Liver (tissue), 8 donors: ENCODE measurements at regions not wholly inside any gene's neighbourhood (a gene's known extent, or its start where the extent isn't known, plus 50 kb on each side); places are given as distances from the start of the nearest gene placed in this dataset.

Source experiments
- DNase-seq: peaks from one replicate; pipeline ENCODE4 v3.0.0-alpha.2; 2017; ENCODE audit warnings: low spot score
- H3K27ac ChIP-seq, 2 donors: one replicate each; pipeline ENCODE4 v1.7.0; 2013; ENCODE audit warnings: inconsistent platforms in 2 of 2, low read length in 2 of 2, control low read depth in 1 of 2, low read depth in 1 of 2, mild to moderate bottlenecking in 1 of 2
- H3K27me3 ChIP-seq, 4 donors: one replicate each; pipeline versions ENCODE4 v1.6.1 to v1.7.0; 2013; ENCODE audit warnings: low read length in 3 of 4, inconsistent platforms in 1 of 4, mild to moderate bottlenecking in 1 of 4, moderate library complexity in 1 of 4; ENCODE audit not compliant: control insufficient read depth in 4 of 4, insufficient read depth in 4 of 4
- H3K36me3 ChIP-seq, 4 donors: one replicate each; pipeline versions ENCODE4 v1.6.1 to v1.7.0; 2013; ENCODE audit warnings: low read length in 3 of 4, mild to moderate bottlenecking in 3 of 4, low read depth in 1 of 4, moderate library complexity in 1 of 4; ENCODE audit not compliant: control insufficient read depth in 4 of 4, insufficient read depth in 3 of 4
- H3K4me1 ChIP-seq, 4 donors: one replicate each; pipeline versions ENCODE4 v1.6.1 to v1.7.0; 2013; ENCODE audit warnings: low read length in 3 of 4, mild to moderate bottlenecking in 3 of 4, moderate library complexity in 1 of 4; ENCODE audit not compliant: control insufficient read depth in 4 of 4, insufficient read depth in 4 of 4
- H3K4me3 ChIP-seq, 3 donors: one replicate each; pipeline versions ENCODE4 v1.6.1 to v1.7.0; 2013; ENCODE audit warnings: low read length in 3 of 3, control low read depth in 1 of 3, low read depth in 1 of 3, mild to moderate bottlenecking in 1 of 3
- H3K9ac ChIP-seq, 2 donors: one replicate each; pipeline ENCODE4 v1.7.0; 2013; ENCODE audit warnings: low read length in 2 of 2, mild to moderate bottlenecking in 2 of 2, moderate library complexity in 2 of 2, control low read depth in 1 of 2, low read depth in 1 of 2
- H3K9me3 ChIP-seq, 4 donors: one replicate each; pipeline versions ENCODE4 v1.6.1 to v1.7.0; 2013; ENCODE audit warnings: low read length in 3 of 4; ENCODE audit not compliant: control insufficient read depth in 4 of 4
- EGR1 ChIP-seq, 2 donors: IDR thresholded peaks; 2 replicates each; pipeline ENCODE4 v1.6.1; 2016 to 2018; ENCODE audit warnings: antibody characterized with exemption in 2 of 2, low read depth in 2 of 2
- FOXA1 ChIP-seq: IDR thresholded peaks from 2 replicates; pipeline ENCODE4 v1.6.1; 2016; ENCODE audit warnings: antibody characterized with exemption
- FOXA2 ChIP-seq: IDR thresholded peaks from 2 replicates; pipeline ENCODE4 v1.6.1; 2016; ENCODE audit warnings: antibody characterized with exemption
- GABPA ChIP-seq, 2 donors: IDR thresholded peaks in 1 of 2; conservative IDR thresholded peaks in 1 of 2; 2 replicates each; pipeline ENCODE4 v1.6.1; 2016; ENCODE audit warnings: antibody characterized with exemption in 2 of 2, mild to moderate bottlenecking in 1 of 2, moderate library complexity in 1 of 2
- HNF4A ChIP-seq, 2 donors: conservative IDR thresholded peaks; 2 replicates each; pipeline ENCODE4 v1.6.1; 2016; ENCODE audit warnings: antibody characterized with exemption in 2 of 2, mild to moderate bottlenecking in 2 of 2
- HNF4G ChIP-seq: IDR thresholded peaks from 2 replicates; pipeline ENCODE4 v1.6.1; 2016; ENCODE audit warnings: antibody characterized with exemption
- JUND ChIP-seq, 2 donors: IDR thresholded peaks; 2 replicates each; pipeline ENCODE4 v1.6.1; 2016; ENCODE audit warnings: antibody characterized with exemption in 2 of 2
- NR2F2 ChIP-seq: IDR thresholded peaks from 2 replicates; pipeline ENCODE4 v1.6.1; 2016; ENCODE audit warnings: antibody characterized with exemption
- RXRA ChIP-seq, 2 donors: IDR thresholded peaks; 2 replicates each; pipeline ENCODE4 v1.6.1; 2017 to 2018; ENCODE audit warnings: antibody characterized with exemption in 2 of 2, mild to moderate bottlenecking in 1 of 2
- SP1 ChIP-seq: IDR thresholded peaks from 2 replicates; pipeline ENCODE4 v1.6.1; 2018; ENCODE audit warnings: antibody characterized with exemption, mild to moderate bottlenecking
- TAF1 ChIP-seq: conservative IDR thresholded peaks from 2 replicates; pipeline ENCODE4 v1.6.1; 2016; ENCODE audit warnings: antibody characterized with exemption, mild to moderate bottlenecking
- WGBS: extraction: QIAGEN DNeasy Blood & Tissue Kit; methylation state at CpG from one replicate; pipeline ENCODE4 v1.1.7; 2013; 5-methylcytosine and 5-hydroxymethylcytosine counted together
- TF ChIP-seq, protein P1 (sequence below): IDR thresholded peaks from 2 replicates; pipeline ENCODE4 v1.6.1; 2016; ENCODE audit warnings: antibody characterized with exemption
- TF ChIP-seq, protein P2 (sequence below): fragments of 150-350 bp; IDR thresholded peaks from 2 replicates; pipeline ENCODE4 v1.5.1; 2017; ENCODE audit warnings: improper control_type of control experiment, low read depth, low read length; ENCODE audit not compliant: missing input control
- TF ChIP-seq, protein P3 (sequence below): IDR thresholded peaks from 2 replicates; pipeline ENCODE4 v1.6.1; 2016; ENCODE audit warnings: antibody characterized with exemption
- TF ChIP-seq, protein P4 (sequence below): IDR thresholded peaks from 2 replicates; pipeline ENCODE4 v1.6.1; 2016; ENCODE audit warnings: antibody characterized with exemption, mild to moderate bottlenecking
- TF ChIP-seq, protein P5 (sequence below): IDR thresholded peaks from 2 replicates; pipeline ENCODE4 v1.6.1; 2016; ENCODE audit warnings: antibody characterized with exemption
- donor health status: healthy.
- donor health status: healthy.
- donor health status: healthy.
- donor health status: healthy.
- donor health status: healthy.

DNA sequence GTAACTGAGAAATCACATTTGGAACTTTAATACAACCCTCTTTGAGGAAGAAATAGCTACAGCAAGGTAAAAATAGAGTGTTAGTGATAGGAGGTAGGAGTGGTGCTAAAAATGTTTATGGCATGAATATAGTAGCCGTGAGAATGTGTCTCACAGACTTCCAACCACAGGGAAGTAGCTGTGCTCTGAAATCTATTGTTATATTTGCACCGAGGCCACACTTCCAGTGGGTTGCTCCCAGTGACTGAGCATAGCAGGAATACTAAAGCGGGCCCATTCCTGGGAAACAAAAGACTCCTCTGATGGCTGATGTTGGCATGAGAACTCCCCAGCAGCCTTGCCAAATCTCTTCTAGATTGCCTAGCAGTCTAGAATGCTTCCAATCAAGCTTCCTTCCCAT, 174.1 kb upstream of the PLXNC1 start:
- Histone ChIP-seq H3K4me1 (peaks cover 0 to 3% (median 1%) of the 10 kb centered on the region in 4 donors), H3K36me3 (no peaks in the 10 kb centered on the region), H3K4me3 (no peak overlapping the region), H3K9me3 (no peaks in the 10 kb centered on the region), H3K9ac (no peak overlapping the region), H3K27ac (no peak overlapping the region), H3K27me3 (no peaks in the 10 kb centered on the region)
- 92% methylated on average over 3 of the region's 3 CpGs for WGBS
- no peak for TF ChIP-seq TAF1
- TF ChIP-seq JUND (IDR thresholded peaks at IDR 0.05): no peak
- TF ChIP-seq HNF4A (conservative IDR thresholded peaks at IDR 0.05): no peak
- TF ChIP-seq, protein P1, sequence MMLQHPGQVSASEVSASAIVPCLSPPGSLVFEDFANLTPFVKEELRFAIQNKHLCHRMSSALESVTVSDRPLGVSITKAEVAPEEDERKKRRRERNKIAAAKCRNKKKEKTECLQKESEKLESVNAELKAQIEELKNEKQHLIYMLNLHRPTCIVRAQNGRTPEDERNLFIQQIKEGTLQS: no peak
- TF ChIP-seq FOXA2: no peak
- TF ChIP-seq NR2F2: no peak
- TF ChIP-seq, protein P2, sequence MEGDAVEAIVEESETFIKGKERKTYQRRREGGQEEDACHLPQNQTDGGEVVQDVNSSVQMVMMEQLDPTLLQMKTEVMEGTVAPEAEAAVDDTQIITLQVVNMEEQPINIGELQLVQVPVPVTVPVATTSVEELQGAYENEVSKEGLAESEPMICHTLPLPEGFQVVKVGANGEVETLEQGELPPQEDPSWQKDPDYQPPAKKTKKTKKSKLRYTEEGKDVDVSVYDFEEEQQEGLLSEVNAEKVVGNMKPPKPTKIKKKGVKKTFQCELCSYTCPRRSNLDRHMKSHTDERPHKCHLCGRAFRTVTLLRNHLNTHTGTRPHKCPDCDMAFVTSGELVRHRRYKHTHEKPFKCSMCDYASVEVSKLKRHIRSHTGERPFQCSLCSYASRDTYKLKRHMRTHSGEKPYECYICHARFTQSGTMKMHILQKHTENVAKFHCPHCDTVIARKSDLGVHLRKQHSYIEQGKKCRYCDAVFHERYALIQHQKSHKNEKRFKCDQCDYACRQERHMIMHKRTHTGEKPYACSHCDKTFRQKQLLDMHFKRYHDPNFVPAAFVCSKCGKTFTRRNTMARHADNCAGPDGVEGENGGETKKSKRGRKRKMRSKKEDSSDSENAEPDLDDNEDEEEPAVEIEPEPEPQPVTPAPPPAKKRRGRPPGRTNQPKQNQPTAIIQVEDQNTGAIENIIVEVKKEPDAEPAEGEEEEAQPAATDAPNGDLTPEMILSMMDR: no peak
- TF ChIP-seq, protein P3, sequence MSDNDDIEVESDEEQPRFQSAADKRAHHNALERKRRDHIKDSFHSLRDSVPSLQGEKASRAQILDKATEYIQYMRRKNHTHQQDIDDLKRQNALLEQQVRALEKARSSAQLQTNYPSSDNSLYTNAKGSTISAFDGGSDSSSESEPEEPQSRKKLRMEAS: no peak
- no peak for TF ChIP-seq HNF4G
- TF ChIP-seq, protein P4, sequence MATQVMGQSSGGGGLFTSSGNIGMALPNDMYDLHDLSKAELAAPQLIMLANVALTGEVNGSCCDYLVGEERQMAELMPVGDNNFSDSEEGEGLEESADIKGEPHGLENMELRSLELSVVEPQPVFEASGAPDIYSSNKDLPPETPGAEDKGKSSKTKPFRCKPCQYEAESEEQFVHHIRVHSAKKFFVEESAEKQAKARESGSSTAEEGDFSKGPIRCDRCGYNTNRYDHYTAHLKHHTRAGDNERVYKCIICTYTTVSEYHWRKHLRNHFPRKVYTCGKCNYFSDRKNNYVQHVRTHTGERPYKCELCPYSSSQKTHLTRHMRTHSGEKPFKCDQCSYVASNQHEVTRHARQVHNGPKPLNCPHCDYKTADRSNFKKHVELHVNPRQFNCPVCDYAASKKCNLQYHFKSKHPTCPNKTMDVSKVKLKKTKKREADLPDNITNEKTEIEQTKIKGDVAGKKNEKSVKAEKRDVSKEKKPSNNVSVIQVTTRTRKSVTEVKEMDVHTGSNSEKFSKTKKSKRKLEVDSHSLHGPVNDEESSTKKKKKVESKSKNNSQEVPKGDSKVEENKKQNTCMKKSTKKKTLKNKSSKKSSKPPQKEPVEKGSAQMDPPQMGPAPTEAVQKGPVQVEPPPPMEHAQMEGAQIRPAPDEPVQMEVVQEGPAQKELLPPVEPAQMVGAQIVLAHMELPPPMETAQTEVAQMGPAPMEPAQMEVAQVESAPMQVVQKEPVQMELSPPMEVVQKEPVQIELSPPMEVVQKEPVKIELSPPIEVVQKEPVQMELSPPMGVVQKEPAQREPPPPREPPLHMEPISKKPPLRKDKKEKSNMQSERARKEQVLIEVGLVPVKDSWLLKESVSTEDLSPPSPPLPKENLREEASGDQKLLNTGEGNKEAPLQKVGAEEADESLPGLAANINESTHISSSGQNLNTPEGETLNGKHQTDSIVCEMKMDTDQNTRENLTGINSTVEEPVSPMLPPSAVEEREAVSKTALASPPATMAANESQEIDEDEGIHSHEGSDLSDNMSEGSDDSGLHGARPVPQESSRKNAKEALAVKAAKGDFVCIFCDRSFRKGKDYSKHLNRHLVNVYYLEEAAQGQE: no peak
- no peak for TF ChIP-seq EGR1 (IDR thresholded peaks at IDR 0.05; ENCODE audit: low read depth in 2 of 2)
- no peak for TF ChIP-seq SP1
- TF ChIP-seq, protein P5, sequence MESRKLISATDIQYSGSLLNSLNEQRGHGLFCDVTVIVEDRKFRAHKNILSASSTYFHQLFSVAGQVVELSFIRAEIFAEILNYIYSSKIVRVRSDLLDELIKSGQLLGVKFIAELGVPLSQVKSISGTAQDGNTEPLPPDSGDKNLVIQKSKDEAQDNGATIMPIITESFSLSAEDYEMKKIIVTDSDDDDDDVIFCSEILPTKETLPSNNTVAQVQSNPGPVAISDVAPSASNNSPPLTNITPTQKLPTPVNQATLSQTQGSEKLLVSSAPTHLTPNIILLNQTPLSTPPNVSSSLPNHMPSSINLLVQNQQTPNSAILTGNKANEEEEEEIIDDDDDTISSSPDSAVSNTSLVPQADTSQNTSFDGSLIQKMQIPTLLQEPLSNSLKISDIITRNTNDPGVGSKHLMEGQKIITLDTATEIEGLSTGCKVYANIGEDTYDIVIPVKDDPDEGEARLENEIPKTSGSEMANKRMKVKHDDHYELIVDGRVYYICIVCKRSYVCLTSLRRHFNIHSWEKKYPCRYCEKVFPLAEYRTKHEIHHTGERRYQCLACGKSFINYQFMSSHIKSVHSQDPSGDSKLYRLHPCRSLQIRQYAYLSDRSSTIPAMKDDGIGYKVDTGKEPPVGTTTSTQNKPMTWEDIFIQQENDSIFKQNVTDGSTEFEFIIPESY: no peak
- TF ChIP-seq RXRA (IDR thresholded peaks at IDR 0.05): no peak
- no peak for TF ChIP-seq GABPA (IDR thresholded peaks at IDR 0.05 in 1 of 2, conservative IDR thresholded peaks at IDR 0.05 in 1 of 2)
- TF ChIP-seq FOXA1: no peak
- DNase-seq: no peak

DNA sequence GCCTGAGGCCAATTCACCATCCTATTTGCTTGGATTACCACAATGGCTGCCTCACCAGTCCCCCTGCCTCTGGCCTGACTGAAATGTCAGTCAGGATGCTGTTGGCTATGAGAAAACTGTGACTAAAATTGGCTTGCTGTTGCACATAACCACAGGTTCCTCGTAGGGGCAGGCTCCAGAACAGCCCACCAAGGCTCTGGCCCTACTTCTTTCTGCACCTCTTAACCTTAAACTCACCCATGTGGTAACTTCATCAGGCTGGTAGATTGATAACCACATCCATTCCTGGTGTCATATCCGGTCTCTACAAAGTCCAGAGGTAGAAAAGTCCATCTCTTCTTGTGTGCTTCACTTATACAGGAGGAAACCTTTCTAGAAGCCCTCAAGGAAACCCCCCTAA, 172.4 kb upstream of the PLXNC1 start:
- Histone ChIP-seq H3K36me3 (no peaks in the 10 kb centered on the region), H3K9me3 (no peaks in the 10 kb centered on the region), H3K27me3 (no peaks in the 10 kb centered on the region), H3K4me1 (peaks cover 0 to 3% (median 1%) of the 10 kb centered on the region in 4 donors), H3K9ac (no peak overlapping the region), H3K27ac (no peak overlapping the region), H3K4me3 (no peak overlapping the region)
- TF ChIP-seq, protein P3: no peak
- TF ChIP-seq NR2F2: no peak
- no peak for TF ChIP-seq FOXA1
- no peak for TF ChIP-seq HNF4G
- no peak for TF ChIP-seq EGR1 (IDR thresholded peaks at IDR 0.05; ENCODE audit: low read depth in 2 of 2)
- TF ChIP-seq, protein P5: no peak
- no peak for TF ChIP-seq JUND (IDR thresholded peaks at IDR 0.05)
- TF ChIP-seq RXRA (IDR thresholded peaks at IDR 0.05): no peak
- no peak for TF ChIP-seq SP1
- TF ChIP-seq, protein P1: no peak
- WGBS: 70% methylated on average over 2 of the region's 2 CpGs
- no peak for DNase-seq
